ENCODE measurements at regions not wholly inside any gene's neighbourhood (a gene's known extent, or its start where the extent isn't known, plus 50 kb on each side); places are given as distances from the start of the nearest gene placed in this dataset.

DNA sequence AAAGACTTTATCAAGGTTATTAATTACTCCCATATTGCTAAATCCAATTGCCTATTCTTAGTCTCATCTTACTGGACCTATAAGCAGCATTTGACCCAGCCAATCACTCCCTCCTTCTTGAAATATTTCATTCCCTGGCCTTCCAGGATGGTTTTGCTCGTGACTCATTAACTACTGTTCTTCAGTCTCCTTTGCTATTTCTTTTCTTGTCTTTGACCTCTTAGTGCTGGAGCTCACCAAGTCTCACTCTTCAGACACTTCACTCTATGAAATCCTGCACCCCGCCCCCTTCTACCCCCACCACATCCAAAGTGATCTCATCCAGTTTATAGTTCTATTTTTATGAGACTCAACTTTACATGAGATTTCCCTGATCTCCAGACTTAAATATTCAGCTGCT, 803.1 kb upstream of the WWC1 start:
- no peak for DNase-seq (ENCODE audit: low read depth)
- TF ChIP-seq, protein P1, sequence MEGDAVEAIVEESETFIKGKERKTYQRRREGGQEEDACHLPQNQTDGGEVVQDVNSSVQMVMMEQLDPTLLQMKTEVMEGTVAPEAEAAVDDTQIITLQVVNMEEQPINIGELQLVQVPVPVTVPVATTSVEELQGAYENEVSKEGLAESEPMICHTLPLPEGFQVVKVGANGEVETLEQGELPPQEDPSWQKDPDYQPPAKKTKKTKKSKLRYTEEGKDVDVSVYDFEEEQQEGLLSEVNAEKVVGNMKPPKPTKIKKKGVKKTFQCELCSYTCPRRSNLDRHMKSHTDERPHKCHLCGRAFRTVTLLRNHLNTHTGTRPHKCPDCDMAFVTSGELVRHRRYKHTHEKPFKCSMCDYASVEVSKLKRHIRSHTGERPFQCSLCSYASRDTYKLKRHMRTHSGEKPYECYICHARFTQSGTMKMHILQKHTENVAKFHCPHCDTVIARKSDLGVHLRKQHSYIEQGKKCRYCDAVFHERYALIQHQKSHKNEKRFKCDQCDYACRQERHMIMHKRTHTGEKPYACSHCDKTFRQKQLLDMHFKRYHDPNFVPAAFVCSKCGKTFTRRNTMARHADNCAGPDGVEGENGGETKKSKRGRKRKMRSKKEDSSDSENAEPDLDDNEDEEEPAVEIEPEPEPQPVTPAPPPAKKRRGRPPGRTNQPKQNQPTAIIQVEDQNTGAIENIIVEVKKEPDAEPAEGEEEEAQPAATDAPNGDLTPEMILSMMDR (IDR thresholded peaks at IDR 0.05; ENCODE audit: insufficient read depth, low read length): no peak
- H3K4me3 ChIP-seq (ENCODE audit: low read depth, low read length): no peak overlapping the region

DNA sequence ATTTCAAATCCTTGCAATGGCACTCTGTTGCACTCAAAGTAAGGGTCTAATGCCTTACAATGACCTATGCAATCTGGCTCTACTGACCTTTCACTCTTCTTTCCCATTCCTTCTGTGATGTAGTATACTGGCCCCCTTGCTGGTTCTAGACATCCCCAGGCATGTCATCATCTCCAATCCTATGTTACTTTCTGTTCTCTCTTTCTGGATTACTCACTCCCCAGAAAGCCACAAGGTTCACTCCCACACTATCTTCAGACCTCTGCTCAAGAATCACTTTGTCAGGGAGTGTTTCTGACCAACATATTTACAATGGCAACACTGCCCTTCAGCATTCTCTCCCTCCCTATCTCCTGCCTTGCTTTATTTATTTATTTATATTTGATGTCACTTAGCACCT, 802.2 kb upstream of the WWC1 start:
- H3K4me3 ChIP-seq (ENCODE audit: low read depth, low read length): no peak overlapping the region
- no peak for DNase-seq (ENCODE audit: low read depth)
- TF ChIP-seq, protein P1 (IDR thresholded peaks at IDR 0.05; ENCODE audit: insufficient read depth, low read length): no peak

DNA sequence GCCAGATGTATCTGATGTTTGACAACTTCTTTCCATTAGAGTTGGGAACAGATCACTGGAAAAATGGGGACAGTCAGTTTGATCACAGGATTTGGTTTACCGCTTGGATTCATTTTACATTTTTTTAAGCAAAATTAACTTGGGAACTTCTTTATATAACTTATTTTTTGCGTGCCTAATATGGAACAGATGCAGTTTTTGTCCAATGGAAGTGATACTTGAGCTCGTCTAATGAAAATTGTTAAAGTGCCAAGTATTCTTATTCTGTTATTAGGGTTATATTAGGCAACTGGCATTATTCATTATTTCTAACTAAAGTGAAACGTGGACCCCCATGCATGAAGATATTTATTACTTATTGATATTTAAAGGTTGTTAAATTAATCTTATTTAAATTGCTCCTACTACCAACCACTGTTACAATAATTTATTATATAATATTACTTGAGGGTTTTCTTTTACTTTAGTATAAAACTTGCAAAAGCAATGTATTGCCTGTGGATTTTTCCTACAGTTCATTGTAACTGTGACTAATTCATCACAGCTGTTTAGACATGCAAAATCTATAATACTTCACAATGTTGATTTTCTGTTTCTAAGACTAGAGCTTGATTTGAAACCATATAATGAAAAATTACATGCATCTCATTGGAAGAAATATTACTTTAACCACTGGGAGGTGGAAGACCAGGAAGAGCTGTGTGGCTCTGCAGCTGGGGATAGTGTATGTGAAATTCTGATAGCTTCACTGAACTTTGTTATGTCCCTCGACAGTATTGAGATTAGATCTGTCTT, 787.3 kb upstream of the WWC1 start:
- TF ChIP-seq, protein P1 (IDR thresholded peaks at IDR 0.05; ENCODE audit: insufficient read depth, low read length): no peak
- DNase-seq (ENCODE audit: low read depth): no peak
- no peak overlapping the region for H3K4me3 ChIP-seq (ENCODE audit: low read depth, low read length)

DNA sequence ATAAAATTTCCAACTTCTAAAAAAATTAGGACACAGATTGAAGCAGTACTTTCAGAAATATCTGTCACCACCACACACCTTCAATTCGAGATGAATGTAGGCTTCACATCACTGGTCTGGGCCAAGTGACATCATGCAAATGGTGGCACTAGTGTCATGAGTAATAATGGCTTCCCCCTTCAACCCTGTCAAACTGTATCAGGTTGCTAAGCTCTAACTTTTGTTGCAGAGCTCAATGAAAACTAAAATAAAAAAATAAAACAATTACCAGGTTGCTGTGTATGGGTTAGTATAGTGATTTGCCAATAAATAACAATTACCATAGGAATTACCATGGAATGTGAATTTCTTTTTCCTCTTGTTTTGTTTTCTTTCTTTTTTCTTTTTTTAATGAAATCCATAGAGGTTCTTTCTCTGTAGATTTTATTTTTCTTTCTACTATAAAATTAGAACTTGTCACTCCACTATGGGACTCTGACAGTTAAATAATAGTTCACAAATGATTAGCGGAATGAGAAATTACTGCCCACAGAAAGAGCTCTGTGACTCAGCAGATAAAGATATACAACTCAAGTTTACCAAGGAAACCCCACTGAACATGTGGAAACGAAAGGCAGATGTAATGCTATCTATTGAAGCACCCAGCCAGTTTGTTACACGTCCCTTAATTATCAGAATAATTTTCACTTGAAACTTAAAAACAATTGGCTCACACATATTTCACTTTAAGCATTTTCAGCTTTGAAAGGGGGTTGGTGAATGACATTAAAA, 783.8 kb upstream of the WWC1 start:
- no peak overlapping the region for H3K4me3 ChIP-seq (ENCODE audit: low read depth, low read length)
- TF ChIP-seq, protein P1 (IDR thresholded peaks at IDR 0.05; ENCODE audit: insufficient read depth, low read length): no peak
- no peak for DNase-seq (ENCODE audit: low read depth)

DNA sequence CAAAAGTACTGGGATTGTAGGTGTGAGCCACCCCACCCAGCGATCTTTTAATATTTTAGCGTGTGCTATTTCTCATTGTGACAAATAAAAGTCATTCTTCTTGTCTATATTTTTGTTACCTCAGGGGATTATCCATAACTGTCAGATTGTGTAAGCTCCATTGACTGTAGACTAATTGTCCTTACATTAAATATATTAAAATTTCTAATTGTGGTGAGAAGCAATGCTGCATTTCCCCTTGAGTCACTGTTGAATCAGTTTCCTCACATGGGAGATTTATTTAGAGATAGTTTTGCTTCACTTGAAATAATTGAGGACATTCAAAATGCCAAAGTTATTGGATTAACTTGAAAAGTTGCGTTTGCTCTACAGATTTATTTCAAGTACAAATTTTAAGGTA, 782.4 kb upstream of the WWC1 start:
- DNase-seq (ENCODE audit: low read depth): no peak
- TF ChIP-seq, protein P1 (IDR thresholded peaks at IDR 0.05; ENCODE audit: insufficient read depth, low read length): no peak
- no peak overlapping the region for H3K4me3 ChIP-seq (ENCODE audit: low read depth, low read length)

DNA sequence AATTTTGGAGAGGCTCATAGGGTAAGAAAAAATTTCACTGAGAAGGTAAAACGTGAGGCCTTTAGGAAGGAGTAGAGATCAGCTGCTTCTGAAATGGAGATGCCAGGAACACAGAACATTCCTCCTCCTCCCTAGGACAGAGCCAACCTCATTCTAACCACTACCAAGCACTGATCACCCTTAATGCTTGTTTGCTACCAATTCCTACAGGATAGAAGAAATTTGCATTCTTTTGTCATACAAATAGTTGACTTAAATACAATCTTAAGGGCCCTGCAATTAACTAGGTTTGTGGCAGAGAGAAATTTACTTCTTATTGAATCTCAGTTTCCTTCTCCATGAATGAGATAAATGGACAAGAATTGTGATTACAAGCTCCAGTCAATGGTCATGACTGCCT, 780.2 kb upstream of the WWC1 start:
- TF ChIP-seq, protein P1 (IDR thresholded peaks at IDR 0.05; ENCODE audit: insufficient read depth, low read length): no peak
- DNase-seq (ENCODE audit: low read depth): no peak

More for the DNA sequence above, 780.2 kb upstream of the WWC1 start:
- H3K4me3 ChIP-seq (ENCODE audit: low read depth, low read length): no peak overlapping the region
